K562 (cell line): ENCODE measurements at regions not wholly inside any gene's neighbourhood (a gene's known extent, or its start where the extent isn't known, plus 50 kb on each side); places are given as distances from the start of the nearest gene placed in this dataset.

ENCODE experiments used
- ADNP ChIP-seq: fragments of 200-800 bp; sonication (Bioruptor generic); IDR thresholded peaks from 2 replicates; pipeline ENCODE4 v1.6.1; 2016; ENCODE audit warnings: missing genetic modification characterization, missing compliant biosample characterization
- ARID1B ChIP-seq: fragments of 450-650 bp; IDR thresholded peaks from 2 replicates; pipeline ENCODE4 v1.6.1; 2016; ENCODE audit warnings: antibody characterized with exemption, mild to moderate bottlenecking, inconsistent platforms
- ASH1L ChIP-seq: fragments of 450-650 bp; IDR thresholded peaks from 2 replicates; pipeline ENCODE4 v1.6.1; 2018; ENCODE audit warnings: borderline replicate concordance, mild to moderate bottlenecking, low read depth; ENCODE audit not compliant: partially characterized antibody
- CXXC5 ChIP-seq: fragments of 250-450 bp; sonication (Bioruptor Pico); IDR thresholded peaks from 2 replicates; pipeline ENCODE4 v1.8.0; 2022; ENCODE audit warnings: inconsistent platforms, mild to moderate bottlenecking, moderate library complexity
- EWSR1 ChIP-seq: fragments of 450-650 bp; IDR thresholded peaks from 2 replicates; pipeline ENCODE4 v1.6.1; 2018; ENCODE audit warnings: borderline replicate concordance, mild to moderate bottlenecking, low read depth, moderate library complexity; ENCODE audit not compliant: partially characterized antibody
- FOXA1 ChIP-seq: fragments of 450-650 bp; IDR thresholded peaks from 2 replicates; pipeline ENCODE4 v1.6.1; 2016; ENCODE audit warnings: mild to moderate bottlenecking, borderline replicate concordance
- HNRNPUL1 ChIP-seq: fragments of 200-400 bp; formaldehyde crosslinking; IDR thresholded peaks from 2 replicates; pipeline ENCODE4 v1.6.1; 2017; ENCODE audit warnings: low read length
- JUN ChIP-seq, 2 experiments: sonication (generic) in 1 of 2; formaldehyde crosslinking in 1 of 2; IDR thresholded peaks; 2 replicates each; pipeline versions ENCODE4 v1.6.1 to v1.8.0; 2012 to 2022; ENCODE audit warnings: borderline replicate concordance in 2 of 2, mild to moderate bottlenecking in 2 of 2, improper control_type of control experiment in 1 of 2, low read depth in 1 of 2, low read length in 1 of 2, missing genetic modification reagents in 1 of 2
- ZNF124 ChIP-seq: sonication (generic); formaldehyde crosslinking; IDR thresholded peaks from 2 replicates; pipeline ENCODE4 v1.8.1; 2022; ENCODE audit warnings: missing genetic modification reagents
- ZNF384 ChIP-seq: IDR thresholded peaks from 2 replicates; pipeline ENCODE4 v1.6.1; 2012; ENCODE audit warnings: low read depth, low read length, improper control_type of control experiment
- TF ChIP-seq, protein P1 (sequence below): sonication (generic); formaldehyde crosslinking; IDR thresholded peaks from 2 replicates; pipeline ENCODE4 v1.8.0; 2023; ENCODE audit warnings: missing genetic modification reagents, mild to moderate bottlenecking, borderline replicate concordance
- TF ChIP-seq, protein P2 (sequence below): fragments of 250-450 bp; sonication (Bioruptor Pico); IDR thresholded peaks from 2 replicates; pipeline ENCODE4 v1.4.0; 2020
- TF ChIP-seq, protein P3 (sequence below): fragments of 250-450 bp; sonication (Bioruptor Pico); IDR thresholded peaks from 2 replicates; pipeline ENCODE4 v1.4.0; 2020; ENCODE audit warnings: mild to moderate bottlenecking, moderate library complexity, borderline replicate concordance

DNA sequence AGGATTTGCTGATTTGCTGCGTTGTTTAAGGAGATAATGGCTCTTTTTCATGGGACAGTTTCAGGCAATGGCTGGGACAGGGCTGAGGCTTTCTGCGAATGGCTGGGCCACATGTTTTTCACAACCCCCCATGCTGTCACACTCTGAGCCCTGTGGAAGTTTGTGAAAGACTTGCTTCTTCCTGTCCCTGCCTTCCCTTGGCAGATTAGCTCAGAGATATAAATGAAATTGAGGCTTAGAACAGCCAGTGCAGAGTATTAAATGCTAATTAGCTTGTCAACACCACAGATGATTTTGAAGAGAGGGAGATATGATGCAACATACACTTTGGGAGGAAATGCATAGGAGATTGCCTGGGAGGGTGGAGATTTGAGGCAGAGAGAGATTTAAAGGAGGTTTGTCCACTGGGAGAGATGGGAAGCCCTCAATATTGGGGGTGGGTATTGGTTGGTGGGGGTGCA is 232.0 kb downstream of the SH2D4B start (continued):
- TF ChIP-seq ARID1B, result peak; percentile 80
- no peak for TF ChIP-seq EWSR1
- peak; percentile 34; the same call in 1 of the 2 replicates for TF ChIP-seq JUN (IDR thresholded peaks at IDR 0.05; ENCODE audit: borderline replicate concordance, low read depth, low read length)
- 0 out of 2 replicates have a peak, but pooled peaks have one; percentile 23 for TF ChIP-seq JUN (CRISPR knock-in tag; IDR thresholded peaks at IDR 0.05; ENCODE audit: borderline replicate concordance)
- TF ChIP-seq ZNF124 (CRISPR knock-in tag), result no peak
- TF ChIP-seq ASH1L, result peak; percentile 12
- TF ChIP-seq, protein P1, sequence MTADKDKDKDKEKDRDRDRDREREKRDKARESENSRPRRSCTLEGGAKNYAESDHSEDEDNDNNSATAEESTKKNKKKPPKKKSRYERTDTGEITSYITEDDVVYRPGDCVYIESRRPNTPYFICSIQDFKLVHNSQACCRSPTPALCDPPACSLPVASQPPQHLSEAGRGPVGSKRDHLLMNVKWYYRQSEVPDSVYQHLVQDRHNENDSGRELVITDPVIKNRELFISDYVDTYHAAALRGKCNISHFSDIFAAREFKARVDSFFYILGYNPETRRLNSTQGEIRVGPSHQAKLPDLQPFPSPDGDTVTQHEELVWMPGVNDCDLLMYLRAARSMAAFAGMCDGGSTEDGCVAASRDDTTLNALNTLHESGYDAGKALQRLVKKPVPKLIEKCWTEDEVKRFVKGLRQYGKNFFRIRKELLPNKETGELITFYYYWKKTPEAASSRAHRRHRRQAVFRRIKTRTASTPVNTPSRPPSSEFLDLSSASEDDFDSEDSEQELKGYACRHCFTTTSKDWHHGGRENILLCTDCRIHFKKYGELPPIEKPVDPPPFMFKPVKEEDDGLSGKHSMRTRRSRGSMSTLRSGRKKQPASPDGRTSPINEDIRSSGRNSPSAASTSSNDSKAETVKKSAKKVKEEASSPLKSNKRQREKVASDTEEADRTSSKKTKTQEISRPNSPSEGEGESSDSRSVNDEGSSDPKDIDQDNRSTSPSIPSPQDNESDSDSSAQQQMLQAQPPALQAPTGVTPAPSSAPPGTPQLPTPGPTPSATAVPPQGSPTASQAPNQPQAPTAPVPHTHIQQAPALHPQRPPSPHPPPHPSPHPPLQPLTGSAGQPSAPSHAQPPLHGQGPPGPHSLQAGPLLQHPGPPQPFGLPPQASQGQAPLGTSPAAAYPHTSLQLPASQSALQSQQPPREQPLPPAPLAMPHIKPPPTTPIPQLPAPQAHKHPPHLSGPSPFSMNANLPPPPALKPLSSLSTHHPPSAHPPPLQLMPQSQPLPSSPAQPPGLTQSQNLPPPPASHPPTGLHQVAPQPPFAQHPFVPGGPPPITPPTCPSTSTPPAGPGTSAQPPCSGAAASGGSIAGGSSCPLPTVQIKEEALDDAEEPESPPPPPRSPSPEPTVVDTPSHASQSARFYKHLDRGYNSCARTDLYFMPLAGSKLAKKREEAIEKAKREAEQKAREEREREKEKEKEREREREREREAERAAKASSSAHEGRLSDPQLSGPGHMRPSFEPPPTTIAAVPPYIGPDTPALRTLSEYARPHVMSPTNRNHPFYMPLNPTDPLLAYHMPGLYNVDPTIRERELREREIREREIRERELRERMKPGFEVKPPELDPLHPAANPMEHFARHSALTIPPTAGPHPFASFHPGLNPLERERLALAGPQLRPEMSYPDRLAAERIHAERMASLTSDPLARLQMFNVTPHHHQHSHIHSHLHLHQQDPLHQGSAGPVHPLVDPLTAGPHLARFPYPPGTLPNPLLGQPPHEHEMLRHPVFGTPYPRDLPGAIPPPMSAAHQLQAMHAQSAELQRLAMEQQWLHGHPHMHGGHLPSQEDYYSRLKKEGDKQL, result no peak
- TF ChIP-seq, protein P2, sequence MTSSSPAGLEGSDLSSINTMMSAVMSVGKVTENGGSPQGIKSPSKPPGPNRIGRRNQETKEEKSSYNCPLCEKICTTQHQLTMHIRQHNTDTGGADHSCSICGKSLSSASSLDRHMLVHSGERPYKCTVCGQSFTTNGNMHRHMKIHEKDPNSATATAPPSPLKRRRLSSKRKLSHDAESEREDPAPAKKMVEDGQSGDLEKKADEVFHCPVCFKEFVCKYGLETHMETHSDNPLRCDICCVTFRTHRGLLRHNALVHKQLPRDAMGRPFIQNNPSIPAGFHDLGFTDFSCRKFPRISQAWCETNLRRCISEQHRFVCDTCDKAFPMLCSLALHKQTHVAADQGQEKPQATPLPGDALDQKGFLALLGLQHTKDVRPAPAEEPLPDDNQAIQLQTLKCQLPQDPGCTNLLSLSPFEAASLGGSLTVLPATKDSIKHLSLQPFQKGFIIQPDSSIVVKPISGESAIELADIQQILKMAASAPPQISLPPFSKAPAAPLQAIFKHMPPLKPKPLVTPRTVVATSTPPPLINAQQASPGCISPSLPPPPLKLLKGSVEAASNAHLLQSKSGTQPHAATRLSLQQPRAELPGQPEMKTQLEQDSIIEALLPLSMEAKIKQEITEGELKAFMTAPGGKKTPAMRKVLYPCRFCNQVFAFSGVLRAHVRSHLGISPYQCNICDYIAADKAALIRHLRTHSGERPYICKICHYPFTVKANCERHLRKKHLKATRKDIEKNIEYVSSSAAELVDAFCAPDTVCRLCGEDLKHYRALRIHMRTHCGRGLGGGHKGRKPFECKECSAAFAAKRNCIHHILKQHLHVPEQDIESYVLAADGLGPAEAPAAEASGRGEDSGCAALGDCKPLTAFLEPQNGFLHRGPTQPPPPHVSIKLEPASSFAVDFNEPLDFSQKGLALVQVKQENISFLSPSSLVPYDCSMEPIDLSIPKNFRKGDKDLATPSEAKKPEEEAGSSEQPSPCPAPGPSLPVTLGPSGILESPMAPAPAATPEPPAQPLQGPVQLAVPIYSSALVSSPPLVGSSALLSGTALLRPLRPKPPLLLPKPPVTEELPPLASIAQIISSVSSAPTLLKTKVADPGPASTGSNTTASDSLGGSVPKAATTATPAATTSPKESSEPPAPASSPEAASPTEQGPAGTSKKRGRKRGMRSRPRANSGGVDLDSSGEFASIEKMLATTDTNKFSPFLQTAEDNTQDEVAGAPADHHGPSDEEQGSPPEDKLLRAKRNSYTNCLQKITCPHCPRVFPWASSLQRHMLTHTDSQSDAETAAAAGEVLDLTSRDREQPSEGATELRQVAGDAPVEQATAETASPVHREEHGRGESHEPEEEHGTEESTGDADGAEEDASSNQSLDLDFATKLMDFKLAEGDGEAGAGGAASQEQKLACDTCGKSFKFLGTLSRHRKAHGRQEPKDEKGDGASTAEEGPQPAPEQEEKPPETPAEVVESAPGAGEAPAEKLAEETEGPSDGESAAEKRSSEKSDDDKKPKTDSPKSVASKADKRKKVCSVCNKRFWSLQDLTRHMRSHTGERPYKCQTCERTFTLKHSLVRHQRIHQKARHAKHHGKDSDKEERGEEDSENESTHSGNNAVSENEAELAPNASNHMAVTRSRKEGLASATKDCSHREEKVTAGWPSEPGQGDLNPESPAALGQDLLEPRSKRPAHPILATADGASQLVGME (CRISPR knock-in tag), result no peak
- no peak for TF ChIP-seq ZNF384
- TF ChIP-seq ADNP (tag), result no peak
- TF ChIP-seq HNRNPUL1, result no peak
- TF ChIP-seq FOXA1, result no peak
- TF ChIP-seq, protein P3, sequence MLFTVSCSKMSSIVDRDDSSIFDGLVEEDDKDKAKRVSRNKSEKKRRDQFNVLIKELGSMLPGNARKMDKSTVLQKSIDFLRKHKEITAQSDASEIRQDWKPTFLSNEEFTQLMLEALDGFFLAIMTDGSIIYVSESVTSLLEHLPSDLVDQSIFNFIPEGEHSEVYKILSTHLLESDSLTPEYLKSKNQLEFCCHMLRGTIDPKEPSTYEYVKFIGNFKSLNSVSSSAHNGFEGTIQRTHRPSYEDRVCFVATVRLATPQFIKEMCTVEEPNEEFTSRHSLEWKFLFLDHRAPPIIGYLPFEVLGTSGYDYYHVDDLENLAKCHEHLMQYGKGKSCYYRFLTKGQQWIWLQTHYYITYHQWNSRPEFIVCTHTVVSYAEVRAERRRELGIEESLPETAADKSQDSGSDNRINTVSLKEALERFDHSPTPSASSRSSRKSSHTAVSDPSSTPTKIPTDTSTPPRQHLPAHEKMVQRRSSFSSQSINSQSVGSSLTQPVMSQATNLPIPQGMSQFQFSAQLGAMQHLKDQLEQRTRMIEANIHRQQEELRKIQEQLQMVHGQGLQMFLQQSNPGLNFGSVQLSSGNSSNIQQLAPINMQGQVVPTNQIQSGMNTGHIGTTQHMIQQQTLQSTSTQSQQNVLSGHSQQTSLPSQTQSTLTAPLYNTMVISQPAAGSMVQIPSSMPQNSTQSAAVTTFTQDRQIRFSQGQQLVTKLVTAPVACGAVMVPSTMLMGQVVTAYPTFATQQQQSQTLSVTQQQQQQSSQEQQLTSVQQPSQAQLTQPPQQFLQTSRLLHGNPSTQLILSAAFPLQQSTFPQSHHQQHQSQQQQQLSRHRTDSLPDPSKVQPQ (CRISPR knock-in tag), result no peak
- peak; percentile 53; the same call in 1 of the 2 replicates for TF ChIP-seq CXXC5 (CRISPR knock-in tag)
